Progenitor cell of endocrine pancreas (in vitro differentiated cells): ENCODE measurements at regions not wholly inside any gene's neighbourhood (a gene's known extent, or its start where the extent isn't known, plus 50 kb on each side); places are given as distances from the start of the nearest gene placed in this dataset.
"Not testable (repeated sequence)": the region's sequence is repeated elsewhere in the genome, so short reads cannot be mapped to it uniquely, and the experiment has no call there.

Experiments used
- DNase-seq: peaks from one replicate; pipeline ENCODE4 v3.0.0; 2021; ENCODE audit warnings: low spot score; ENCODE audit not compliant: unreplicated experiment
- H3K27ac Mint-ChIP-seq: 2 replicates; pipeline ENCODE4 v1.8.0; 2021; ENCODE audit warnings: mild to moderate bottlenecking, moderate library complexity, mixed read lengths
- H3K27me3 Mint-ChIP-seq: 2 replicates; pipeline ENCODE4 v1.8.0; 2021; ENCODE audit warnings: mixed read lengths
- H3K36me3 Mint-ChIP-seq: 2 replicates; pipeline ENCODE4 v1.8.0; 2022; ENCODE audit warnings: mixed read lengths; ENCODE audit not compliant: insufficient read depth
- H3K4me1 Mint-ChIP-seq: 2 replicates; pipeline ENCODE4 v1.8.0; 2021; ENCODE audit warnings: low read depth, mixed read lengths
- H3K4me3 Mint-ChIP-seq: 2 replicates; pipeline ENCODE4 v1.8.0; 2021; ENCODE audit warnings: low read depth, mild to moderate bottlenecking, moderate library complexity, mixed read lengths
- H3K9me3 Mint-ChIP-seq: 2 replicates; pipeline ENCODE4 v1.8.0; 2021; ENCODE audit warnings: low read depth, mixed read lengths
- TF ChIP-seq, protein P1 (sequence below): fragments of 200-600 bp; sonication (generic); IDR thresholded peaks from one replicate; pipeline ENCODE4 v1.5.0; 2021; ENCODE audit warnings: antibody characterized with exemption, mild to moderate bottlenecking; ENCODE audit not compliant: unreplicated experiment

DNA sequence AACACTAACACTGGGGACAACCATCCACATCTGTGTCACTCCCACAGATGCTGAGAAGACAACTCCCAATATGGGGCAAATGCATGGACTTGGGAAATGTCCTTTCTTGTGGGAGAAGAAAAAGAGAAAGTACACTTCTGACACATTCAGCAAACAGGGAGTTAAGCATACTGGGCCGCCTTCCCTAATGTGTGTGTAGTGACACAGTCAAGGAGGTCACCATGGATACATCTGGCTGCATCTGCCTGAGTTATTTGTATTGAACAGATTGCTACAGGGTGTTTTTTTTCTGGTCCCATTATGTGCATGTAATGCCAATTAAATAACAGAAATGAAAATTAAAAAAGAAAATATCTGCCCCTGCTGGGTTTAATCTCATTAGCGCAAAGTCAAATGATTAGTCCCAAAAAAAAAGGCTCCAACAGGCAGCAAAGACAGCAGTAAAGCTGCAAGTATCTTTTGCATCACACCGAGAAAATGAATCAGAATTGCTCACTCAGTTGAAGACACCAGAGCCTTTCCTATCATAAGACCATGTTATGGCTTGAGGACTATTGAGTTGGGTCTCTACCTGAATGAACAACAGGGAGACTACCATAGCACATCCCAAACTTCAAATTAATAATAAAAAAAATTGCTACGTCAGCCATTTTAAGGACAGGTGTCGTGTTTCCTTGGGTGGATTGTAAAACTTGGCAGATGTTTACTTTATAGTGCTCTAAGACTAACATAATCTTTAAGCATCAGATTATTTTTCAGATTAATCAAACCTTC lies 395.9 kb downstream of the DTWD2 start:
- Mint-ChIP-seq H3K4me1 (no peaks in the 10 kb centered on the region), H3K27me3 (peaks cover 4% of the 10 kb centered on the region), H3K27ac (no peak overlapping the region), H3K36me3 (no peaks in the 10 kb centered on the region), H3K4me3 (no peak overlapping the region), H3K9me3 (no peaks in the 10 kb centered on the region)
- no peak for DNase-seq
- TF ChIP-seq, protein P1, sequence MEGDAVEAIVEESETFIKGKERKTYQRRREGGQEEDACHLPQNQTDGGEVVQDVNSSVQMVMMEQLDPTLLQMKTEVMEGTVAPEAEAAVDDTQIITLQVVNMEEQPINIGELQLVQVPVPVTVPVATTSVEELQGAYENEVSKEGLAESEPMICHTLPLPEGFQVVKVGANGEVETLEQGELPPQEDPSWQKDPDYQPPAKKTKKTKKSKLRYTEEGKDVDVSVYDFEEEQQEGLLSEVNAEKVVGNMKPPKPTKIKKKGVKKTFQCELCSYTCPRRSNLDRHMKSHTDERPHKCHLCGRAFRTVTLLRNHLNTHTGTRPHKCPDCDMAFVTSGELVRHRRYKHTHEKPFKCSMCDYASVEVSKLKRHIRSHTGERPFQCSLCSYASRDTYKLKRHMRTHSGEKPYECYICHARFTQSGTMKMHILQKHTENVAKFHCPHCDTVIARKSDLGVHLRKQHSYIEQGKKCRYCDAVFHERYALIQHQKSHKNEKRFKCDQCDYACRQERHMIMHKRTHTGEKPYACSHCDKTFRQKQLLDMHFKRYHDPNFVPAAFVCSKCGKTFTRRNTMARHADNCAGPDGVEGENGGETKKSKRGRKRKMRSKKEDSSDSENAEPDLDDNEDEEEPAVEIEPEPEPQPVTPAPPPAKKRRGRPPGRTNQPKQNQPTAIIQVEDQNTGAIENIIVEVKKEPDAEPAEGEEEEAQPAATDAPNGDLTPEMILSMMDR: no peak

DNA sequence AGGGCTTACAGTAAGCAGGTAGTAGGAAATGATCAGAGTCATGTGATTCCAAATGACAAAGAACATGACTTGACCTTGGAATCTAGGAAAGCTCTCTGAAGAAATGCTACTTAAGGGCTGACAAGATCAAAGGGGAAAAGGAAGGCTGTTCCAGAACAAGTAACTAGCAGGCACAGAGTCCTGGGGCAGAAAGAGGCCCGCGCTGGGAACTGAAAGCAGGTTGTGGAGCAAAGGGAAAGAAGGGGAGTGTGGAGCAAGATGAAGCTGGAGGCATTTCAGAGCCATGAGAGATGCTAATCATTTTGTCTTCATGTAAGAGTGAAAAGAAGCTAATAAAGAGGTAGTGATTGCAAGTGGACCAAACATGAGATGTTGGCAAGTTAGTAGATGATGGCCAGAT lies 397.5 kb downstream of the DTWD2 start:
- peaks cover 4% of the 10 kb centered on the region for H3K27me3 Mint-ChIP-seq
- TF ChIP-seq, protein P1: no peak
- H3K36me3 Mint-ChIP-seq: no peaks in the 10 kb centered on the region
- no peak overlapping the region for H3K27ac Mint-ChIP-seq
- DNase-seq: no peak
- H3K9me3 Mint-ChIP-seq: no peaks in the 10 kb centered on the region
- no peak overlapping the region for H3K4me3 Mint-ChIP-seq
- no peaks in the 10 kb centered on the region for H3K4me1 Mint-ChIP-seq

DNA sequence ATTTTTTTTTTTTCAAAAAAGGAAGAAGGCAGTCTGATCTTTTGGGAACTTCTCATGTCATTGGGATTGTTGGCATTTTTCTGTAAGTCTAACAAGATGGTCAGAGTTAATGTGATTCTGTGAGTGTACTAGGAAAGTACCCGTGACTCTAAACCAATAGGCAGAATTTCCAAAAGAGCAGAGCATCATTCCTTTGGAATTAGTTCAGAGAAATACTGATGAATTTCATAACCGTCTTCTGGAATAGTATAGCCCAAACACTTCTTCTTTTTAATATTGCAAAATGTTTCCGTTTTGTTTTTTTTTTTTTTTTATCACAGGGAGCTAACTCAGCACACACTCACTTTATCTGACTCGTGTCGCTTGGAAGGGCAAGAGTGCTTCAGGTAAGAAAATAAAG lies 407.4 kb downstream of the DTWD2 start:
- DNase-seq: no peak
- Mint-ChIP-seq H3K4me3 (no peak overlapping the region), H3K4me1 (no peaks in the 10 kb centered on the region), H3K27me3 (no peaks in the 10 kb centered on the region), H3K9me3 (no peaks in the 10 kb centered on the region), H3K27ac (no peak overlapping the region), H3K36me3 (no peaks in the 10 kb centered on the region)
- TF ChIP-seq, protein P1: no peak

DNA sequence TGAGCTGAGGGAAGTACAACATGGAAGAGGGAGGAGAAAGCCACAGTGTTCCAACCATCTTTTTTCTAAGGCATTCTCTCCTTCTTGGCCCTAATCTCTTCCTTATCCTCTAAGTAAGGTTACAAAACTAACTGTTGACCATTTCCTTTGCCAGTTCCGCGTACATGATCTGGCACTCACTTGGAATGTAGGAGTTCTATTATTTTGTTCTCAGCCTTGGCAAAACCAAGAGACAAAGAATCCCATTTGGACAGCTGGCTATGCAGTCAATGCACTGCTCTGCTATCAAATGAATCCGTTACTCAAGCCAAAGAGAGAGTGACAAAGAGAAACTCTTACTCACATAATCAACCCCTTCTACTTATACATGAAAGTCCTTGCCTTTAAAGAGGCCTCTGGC lies 410.3 kb downstream of the DTWD2 start:
- H3K27me3 Mint-ChIP-seq: no peaks in the 10 kb centered on the region
- H3K36me3 Mint-ChIP-seq: no peaks in the 10 kb centered on the region
- no peak overlapping the region for H3K27ac Mint-ChIP-seq
- TF ChIP-seq, protein P1: no peak
- no peak for DNase-seq
- H3K4me3 Mint-ChIP-seq: no peak overlapping the region
- H3K4me1 Mint-ChIP-seq: no peaks in the 10 kb centered on the region
- no peaks in the 10 kb centered on the region for H3K9me3 Mint-ChIP-seq

DNA sequence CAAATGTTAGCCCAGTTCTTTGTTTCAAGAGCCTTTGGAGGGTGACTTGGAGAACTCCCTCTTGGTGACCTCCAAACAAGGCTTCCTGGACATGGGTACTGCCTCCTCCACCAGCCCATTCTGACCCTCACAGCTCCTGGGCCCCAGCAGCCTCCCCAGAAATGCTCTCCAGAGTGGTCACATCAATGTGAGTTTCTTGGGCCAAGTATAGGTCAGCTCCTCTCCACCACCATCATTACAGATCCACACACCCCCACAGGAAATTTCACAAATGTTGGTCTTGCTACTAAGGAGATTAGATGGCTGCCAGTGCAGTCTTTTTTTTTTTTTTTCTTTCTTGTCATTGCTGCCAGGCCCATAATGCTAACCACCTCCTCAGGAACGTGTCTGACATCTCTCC lies 410.7 kb downstream of the DTWD2 start:
- Mint-ChIP-seq H3K4me1 (no peaks in the 10 kb centered on the region), H3K36me3 (no peaks in the 10 kb centered on the region), H3K27me3 (no peaks in the 10 kb centered on the region), H3K9me3 (no peaks in the 10 kb centered on the region), H3K27ac (no peak overlapping the region), H3K4me3 (no peak overlapping the region)
- TF ChIP-seq, protein P1: no peak
- no peak for DNase-seq

DNA sequence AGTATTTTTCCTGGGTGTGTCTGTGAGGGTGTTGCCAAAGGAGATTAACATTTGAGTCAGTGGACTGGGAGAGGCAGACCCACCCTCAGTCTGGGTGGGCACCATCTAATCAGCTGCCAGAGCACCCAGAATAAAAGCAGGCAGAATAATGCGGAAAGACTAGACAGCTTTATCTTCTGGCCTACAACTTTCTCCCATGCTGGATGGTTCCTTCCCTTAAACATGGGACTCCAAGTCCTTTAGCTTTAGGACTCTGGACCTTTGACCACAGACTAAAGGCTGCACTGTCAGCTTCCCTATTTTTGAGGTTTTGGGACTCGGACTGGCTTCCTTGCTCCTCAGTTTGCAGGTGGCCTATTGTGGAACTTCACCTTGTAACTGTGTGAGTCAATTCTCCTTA lies 418.1 kb downstream of the DTWD2 start:
- not testable (repeated sequence) for H3K27ac Mint-ChIP-seq, H3K27me3 Mint-ChIP-seq, H3K4me3 Mint-ChIP-seq, H3K9me3 Mint-ChIP-seq, DNase-seq, H3K4me1 Mint-ChIP-seq, H3K36me3 Mint-ChIP-seq

DNA sequence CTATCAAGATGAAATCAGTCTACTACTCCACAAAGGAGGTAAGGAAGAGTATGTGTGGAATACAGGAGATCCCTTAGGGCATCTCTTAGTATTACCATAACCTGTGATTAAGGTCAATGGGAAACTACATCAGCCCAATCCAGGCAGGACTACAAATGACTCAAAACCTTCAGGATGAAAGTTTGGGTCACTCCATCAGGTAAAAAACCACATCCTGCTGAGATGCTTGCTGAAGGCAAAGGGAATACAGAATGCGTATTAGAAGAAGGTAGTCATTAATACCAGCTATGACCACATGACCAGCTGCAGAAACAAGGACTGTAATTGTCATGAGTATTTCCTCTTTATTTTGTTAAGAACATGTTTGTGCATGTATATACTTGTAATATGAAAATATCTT lies 418.8 kb downstream of the DTWD2 start:
- not testable (repeated sequence) for DNase-seq, H3K27me3 Mint-ChIP-seq, H3K27ac Mint-ChIP-seq, H3K4me3 Mint-ChIP-seq, H3K9me3 Mint-ChIP-seq, H3K4me1 Mint-ChIP-seq, H3K36me3 Mint-ChIP-seq
